HG02610 (cell line): ENCODE measurements at regions not wholly inside any gene's neighbourhood (a gene's known extent, or its start where the extent isn't known, plus 50 kb on each side); places are given as distances from the start of the nearest gene placed in this dataset.

Experiments used
- ATAC-seq: cut with Tn5 transposase; IDR thresholded peaks from one replicate; pipeline ENCODE4 v1.9.1; 2021; ENCODE audit warnings: mild to moderate bottlenecking, moderate library complexity; ENCODE audit not compliant: unreplicated experiment

- no peak for ATAC-seq
Observed at GRCh38 chr17:13230350-13231264, 212.8 kb upstream of the ELAC2 start.

GRCh38 chr17:13228225-13228624 is 210.4 kb upstream of the ELAC2 start:
- no peak for ATAC-seq

GRCh38 chr17:13222975-13223374 is 205.1 kb upstream of the ELAC2 start:
- no peak for ATAC-seq

- ATAC-seq, result no peak
Observed at GRCh38 chr17:13212860-13213259, 195.0 kb upstream of the ELAC2 start.

GRCh38 chr17:13209081-13209480 is 191.3 kb upstream of the ELAC2 start:
- ATAC-seq, result no peak

- ATAC-seq, result no peak
Observed at GRCh38 chr17:13204607-13205237, 186.9 kb upstream of the ELAC2 start.

- ATAC-seq, result no peak
Observed at GRCh38 chr17:13202835-13203234, 185.0 kb upstream of the ELAC2 start.

- no peak for ATAC-seq
Observed at GRCh38 chr17:13200671-13201070, 182.8 kb upstream of the ELAC2 start.

GRCh38 chr17:13199425-13199824 is 181.6 kb upstream of the ELAC2 start:
- no peak for ATAC-seq

- no peak for ATAC-seq
Observed at GRCh38 chr17:13197586-13197985, 179.8 kb upstream of the ELAC2 start.

- ATAC-seq, result no peak
Observed at GRCh38 chr17:13194887-13195286, 177.1 kb upstream of the ELAC2 start.

- no peak for ATAC-seq
Observed at GRCh38 chr17:13182854-13183253, 165.0 kb upstream of the ELAC2 start.

- no peak for ATAC-seq
Observed at GRCh38 chr17:13182450-13182849, 164.6 kb upstream of the ELAC2 start.

GRCh38 chr17:13181683-13182082 is 163.9 kb upstream of the ELAC2 start:
- no peak for ATAC-seq

GRCh38 chr17:13176436-13176835 is 158.6 kb upstream of the ELAC2 start:
- ATAC-seq, result no peak

- ATAC-seq, result no peak
Observed at GRCh38 chr17:13171790-13172189, 154.0 kb upstream of the ELAC2 start.

GRCh38 chr17:13162361-13162760 is 144.5 kb upstream of the ELAC2 start:
- ATAC-seq, result no peak

- ATAC-seq, result no peak
Observed at GRCh38 chr17:13160790-13161189, 143.0 kb upstream of the ELAC2 start.

- ATAC-seq, result no peak
Observed at GRCh38 chr17:13160296-13160695, 142.5 kb upstream of the ELAC2 start.

- no peak for ATAC-seq
Observed at GRCh38 chr17:13158494-13159240, 140.8 kb upstream of the ELAC2 start.

- no peak for ATAC-seq
Observed at GRCh38 chr17:13157656-13158055, 139.8 kb upstream of the ELAC2 start.

- no peak for ATAC-seq
Observed at GRCh38 chr17:13154930-13155329, 137.1 kb upstream of the ELAC2 start.
